Keratinocyte (primary cell): ENCODE measurements at regions not wholly inside any gene's neighbourhood (a gene's known extent, or its start where the extent isn't known, plus 50 kb on each side); places are given as distances from the start of the nearest gene placed in this dataset.

Source experiments
- DNase-seq: peaks from one replicate; pipeline ENCODE4 v3.0.0-alpha.2; 2011; ENCODE audit warnings: low read depth, missing footprints, low spot score
- FAIRE-seq: peaks from 2 replicates; lab custom pipeline; 2011; peaks lifted over from hg19 to GRCh38; lab: Jason Lieb, UNC
- H2AFZ ChIP-seq: 2 replicates; pipeline ENCODE4 v1.6.0; 2012; ENCODE audit warnings: low read length, control low read depth, inconsistent platforms; ENCODE audit not compliant: control insufficient read depth
- H3K27ac ChIP-seq: 2 replicates; pipeline ENCODE4 v1.5.1; 2011; ENCODE audit warnings: low read length; ENCODE audit not compliant: control insufficient read depth, insufficient read depth
- H3K27me3 ChIP-seq: 3 replicates; pipeline ENCODE4 v1.6.0; 2011; ENCODE audit warnings: low read length; ENCODE audit not compliant: control insufficient read depth, insufficient read depth; ENCODE audit errors: extremely low read depth
- H3K36me3 ChIP-seq, 2 experiments: 2 replicates in 1 of 2; 3 replicates in 1 of 2; pipeline ENCODE4 v1.5.1; 2011; ENCODE audit warnings: low read length in 2 of 2, mild to moderate bottlenecking in 1 of 2; ENCODE audit not compliant: control insufficient read depth in 2 of 2, insufficient read depth in 2 of 2; ENCODE audit errors: extremely low read depth in 1 of 2
- H3K4me1 ChIP-seq: 3 replicates; pipeline ENCODE4 v1.5.1; 2011; ENCODE audit warnings: low read length; ENCODE audit not compliant: control insufficient read depth, insufficient read depth; ENCODE audit errors: extremely low read depth
- H3K4me2 ChIP-seq: 3 replicates; pipeline ENCODE4 v1.6.0; 2011; ENCODE audit warnings: low read depth, low read length; ENCODE audit not compliant: control insufficient read depth, insufficient read depth; ENCODE audit errors: extremely low read depth
- H3K4me3 ChIP-seq, 3 experiments: fragments of 200-600 bp in 1 of 3; sonication (generic) in 1 of 3; 2 replicates in 2 of 3; 3 replicates in 1 of 3; pipeline ENCODE4 v1.5.1; 2011 to 2016; ENCODE audit warnings: low read length in 3 of 3, mild to moderate bottlenecking in 3 of 3, control low read depth in 2 of 3, inconsistent platforms in 1 of 3, low read depth in 1 of 3, mixed read lengths in 1 of 3, mixed run types in 1 of 3, moderate library complexity in 1 of 3; ENCODE audit not compliant: control insufficient read depth in 2 of 3, insufficient read depth in 2 of 3; ENCODE audit errors: extremely low read depth in 1 of 3
- H3K79me2 ChIP-seq: 2 replicates; pipeline ENCODE4 v1.6.0; 2012; ENCODE audit warnings: low read length; ENCODE audit not compliant: control insufficient read depth, insufficient read depth
- H3K9ac ChIP-seq: 3 replicates; pipeline ENCODE4 v1.6.0; 2011; ENCODE audit warnings: low read length; ENCODE audit not compliant: control insufficient read depth, insufficient read depth; ENCODE audit errors: extremely low read depth
- H3K9me1 ChIP-seq: 3 replicates; pipeline ENCODE4 v1.6.0; 2011; ENCODE audit warnings: low read length; ENCODE audit not compliant: control insufficient read depth, insufficient read depth; ENCODE audit errors: extremely low read depth
- H3K9me3 ChIP-seq: 2 replicates; pipeline ENCODE4 v1.5.1; 2012; ENCODE audit warnings: low read depth, low read length; ENCODE audit not compliant: control insufficient read depth
- H4K20me1 ChIP-seq: 3 replicates; pipeline ENCODE4 v1.6.0; 2011; ENCODE audit warnings: low read length; ENCODE audit not compliant: control insufficient read depth, insufficient read depth; ENCODE audit errors: extremely low read depth
- EZH2 ChIP-seq: IDR thresholded peaks from one replicate; pipeline ENCODE4 v1.6.1; 2012; ENCODE audit warnings: inconsistent platforms, mild to moderate bottlenecking, low read length, moderate library complexity
- dilution Hi-C: fragments of 300-500 bp; cut with MboI; formaldehyde crosslinking; loops from one replicate; pipeline ENCODE4 v1.7.0; 2020; ENCODE audit warnings: low sequenced_read_pairs; ENCODE audit not compliant: extremely low pct_ligation_motif_present
- TF ChIP-seq, protein P1 (sequence below), 3 experiments: IDR thresholded peaks in 1 of 3; conservative IDR thresholded peaks in 1 of 3; optimal IDR thresholded peaks in 1 of 3; 2 replicates in 2 of 3; 3 replicates in 1 of 3; pipeline versions ENCODE3 to v1.5.1; 2011; ENCODE audit warnings: low read length in 3 of 3, mild to moderate bottlenecking in 3 of 3, moderate library complexity in 2 of 3, control low read depth in 1 of 3, inconsistent platforms in 1 of 3; ENCODE audit not compliant: insufficient read depth in 2 of 3; ENCODE audit errors: extremely low read depth in 1 of 3

DNA sequence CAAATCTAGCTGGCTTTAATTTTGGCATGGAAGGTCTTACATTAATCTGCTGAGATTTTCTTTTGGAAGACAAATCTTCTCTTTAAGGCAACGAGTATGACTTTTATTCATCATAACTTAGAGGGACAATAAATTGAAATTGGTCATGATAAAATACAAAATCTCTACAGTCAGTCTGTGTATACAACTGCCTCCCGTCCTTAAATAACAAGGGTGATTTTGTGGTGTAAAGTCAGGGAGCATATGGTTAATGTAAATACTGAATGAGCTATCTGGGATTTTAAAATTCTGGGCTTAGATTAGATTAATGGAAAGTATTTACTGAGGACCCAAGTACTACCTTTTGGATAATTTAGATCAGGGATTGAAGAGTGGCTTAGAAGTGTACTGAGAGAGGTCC is 328.4 kb upstream of the HAND2 start:
- no peak overlapping the region for H2AFZ ChIP-seq
- H3K79me2 ChIP-seq = no peaks in the 10 kb centered on the region
- no peaks in the 10 kb centered on the region for H3K27me3 ChIP-seq
- dilution Hi-C loops = no loop called here
- TF ChIP-seq, protein P1, sequence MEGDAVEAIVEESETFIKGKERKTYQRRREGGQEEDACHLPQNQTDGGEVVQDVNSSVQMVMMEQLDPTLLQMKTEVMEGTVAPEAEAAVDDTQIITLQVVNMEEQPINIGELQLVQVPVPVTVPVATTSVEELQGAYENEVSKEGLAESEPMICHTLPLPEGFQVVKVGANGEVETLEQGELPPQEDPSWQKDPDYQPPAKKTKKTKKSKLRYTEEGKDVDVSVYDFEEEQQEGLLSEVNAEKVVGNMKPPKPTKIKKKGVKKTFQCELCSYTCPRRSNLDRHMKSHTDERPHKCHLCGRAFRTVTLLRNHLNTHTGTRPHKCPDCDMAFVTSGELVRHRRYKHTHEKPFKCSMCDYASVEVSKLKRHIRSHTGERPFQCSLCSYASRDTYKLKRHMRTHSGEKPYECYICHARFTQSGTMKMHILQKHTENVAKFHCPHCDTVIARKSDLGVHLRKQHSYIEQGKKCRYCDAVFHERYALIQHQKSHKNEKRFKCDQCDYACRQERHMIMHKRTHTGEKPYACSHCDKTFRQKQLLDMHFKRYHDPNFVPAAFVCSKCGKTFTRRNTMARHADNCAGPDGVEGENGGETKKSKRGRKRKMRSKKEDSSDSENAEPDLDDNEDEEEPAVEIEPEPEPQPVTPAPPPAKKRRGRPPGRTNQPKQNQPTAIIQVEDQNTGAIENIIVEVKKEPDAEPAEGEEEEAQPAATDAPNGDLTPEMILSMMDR (optimal IDR thresholded peaks at IDR 0.05 in 1 of 3, IDR thresholded peaks at IDR 0.05 in 1 of 3, conservative IDR thresholded peaks at IDR 0.05 in 1 of 3; ENCODE audit: extremely low read depth in 1 of 3, insufficient read depth in 2 of 3, low read length in 3 of 3) = no peak
- TF ChIP-seq EZH2 = no peak
- no peaks in the 10 kb centered on the region for H3K36me3 ChIP-seq
- H3K9me3 ChIP-seq = no peaks in the 10 kb centered on the region
- no peak overlapping the region for H3K27ac ChIP-seq
- no peak for DNase-seq
- no peak overlapping the region for H3K4me2 ChIP-seq
- H3K4me1 ChIP-seq = no peaks in the 10 kb centered on the region
- no peaks in the 10 kb centered on the region for H3K9me1 ChIP-seq
- H4K20me1 ChIP-seq = no peaks in the 10 kb centered on the region
- no peak overlapping the region for H3K9ac ChIP-seq
- no peak overlapping the region for H3K4me3 ChIP-seq
- FAIRE-seq = no peak

DNA sequence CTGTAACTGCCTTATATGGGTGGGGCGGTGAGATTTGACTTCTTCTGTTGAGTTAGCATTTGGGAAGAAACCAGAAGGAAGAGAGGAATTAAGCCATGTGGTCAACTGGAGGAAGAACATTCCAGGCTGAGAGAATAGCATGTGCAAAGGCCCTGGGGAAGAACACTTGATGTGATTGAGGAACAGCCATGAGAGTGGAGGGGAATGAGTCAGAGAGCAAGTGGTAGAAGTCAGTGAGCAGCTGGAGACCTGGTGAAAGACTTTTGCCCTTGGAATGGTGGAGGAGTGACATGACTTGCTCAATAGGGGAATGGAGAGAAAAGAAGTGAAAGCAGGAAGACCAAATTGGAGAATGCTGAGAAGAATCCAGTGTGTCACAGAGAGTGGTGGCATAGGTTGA is 327.8 kb upstream of the HAND2 start:
- DNase-seq (no peak), FAIRE-seq (no peak)
- TF ChIP-seq, protein P1 (optimal IDR thresholded peaks at IDR 0.05 in 1 of 3, IDR thresholded peaks at IDR 0.05 in 1 of 3, conservative IDR thresholded peaks at IDR 0.05 in 1 of 3; ENCODE audit: extremely low read depth in 1 of 3, insufficient read depth in 2 of 3, low read length in 3 of 3) = no peak
- no peak for TF ChIP-seq EZH2
- dilution Hi-C loops = no loop called here
- no peaks in the 10 kb centered on the region for H3K9me3 ChIP-seq
- H3K36me3 ChIP-seq = no peaks in the 10 kb centered on the region
- H3K27ac ChIP-seq = no peak overlapping the region
- no peaks in the 10 kb centered on the region for H3K9me1 ChIP-seq
- no peak overlapping the region for H3K9ac ChIP-seq
- no peak overlapping the region for H3K4me2 ChIP-seq
- no peak overlapping the region for H3K4me3 ChIP-seq
- H3K79me2 ChIP-seq = no peaks in the 10 kb centered on the region
- H3K27me3 ChIP-seq = no peaks in the 10 kb centered on the region
- no peaks in the 10 kb centered on the region for H3K4me1 ChIP-seq
- H2AFZ ChIP-seq = no peak overlapping the region
- no peaks in the 10 kb centered on the region for H4K20me1 ChIP-seq
